ENCODE measurements at regions not wholly inside any gene's neighbourhood (a gene's known extent, or its start where the extent isn't known, plus 50 kb on each side); places are given as distances from the start of the nearest gene placed in this dataset.

DNA sequence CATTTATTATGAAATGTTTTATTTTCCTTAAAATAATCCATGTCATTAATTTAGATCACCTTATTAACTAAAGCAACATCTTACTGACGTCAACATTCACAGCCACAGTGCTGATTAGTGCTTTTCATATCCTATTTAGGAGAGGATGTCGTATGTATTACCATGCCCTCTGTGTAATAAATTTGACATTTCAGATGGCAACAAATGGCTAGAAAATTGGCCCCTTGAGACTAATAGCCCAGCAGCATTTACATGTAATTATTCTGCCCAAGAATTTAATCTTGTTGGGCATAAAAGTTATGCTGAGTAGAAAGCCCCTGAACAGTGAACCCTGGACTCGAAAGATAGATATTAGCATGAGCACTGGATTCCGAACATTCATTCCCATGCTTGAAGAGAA, 391.2 kb downstream of the PRELID2 start:
- TF ChIP-seq, protein P1, sequence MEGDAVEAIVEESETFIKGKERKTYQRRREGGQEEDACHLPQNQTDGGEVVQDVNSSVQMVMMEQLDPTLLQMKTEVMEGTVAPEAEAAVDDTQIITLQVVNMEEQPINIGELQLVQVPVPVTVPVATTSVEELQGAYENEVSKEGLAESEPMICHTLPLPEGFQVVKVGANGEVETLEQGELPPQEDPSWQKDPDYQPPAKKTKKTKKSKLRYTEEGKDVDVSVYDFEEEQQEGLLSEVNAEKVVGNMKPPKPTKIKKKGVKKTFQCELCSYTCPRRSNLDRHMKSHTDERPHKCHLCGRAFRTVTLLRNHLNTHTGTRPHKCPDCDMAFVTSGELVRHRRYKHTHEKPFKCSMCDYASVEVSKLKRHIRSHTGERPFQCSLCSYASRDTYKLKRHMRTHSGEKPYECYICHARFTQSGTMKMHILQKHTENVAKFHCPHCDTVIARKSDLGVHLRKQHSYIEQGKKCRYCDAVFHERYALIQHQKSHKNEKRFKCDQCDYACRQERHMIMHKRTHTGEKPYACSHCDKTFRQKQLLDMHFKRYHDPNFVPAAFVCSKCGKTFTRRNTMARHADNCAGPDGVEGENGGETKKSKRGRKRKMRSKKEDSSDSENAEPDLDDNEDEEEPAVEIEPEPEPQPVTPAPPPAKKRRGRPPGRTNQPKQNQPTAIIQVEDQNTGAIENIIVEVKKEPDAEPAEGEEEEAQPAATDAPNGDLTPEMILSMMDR (conservative IDR thresholded peaks at IDR 0.05): no peak
- no peak for TF ChIP-seq EZH2 (IDR thresholded peaks at IDR 0.05; ENCODE audit: low read depth)
